Left ventricle myocardium inferior (tissue), 1 donor: ENCODE measurements at regions not wholly inside any gene's neighbourhood (a gene's known extent, or its start where the extent isn't known, plus 50 kb on each side); places are given as distances from the start of the nearest gene placed in this dataset.
A peak's percentile ranks its signal among the peaks of the same experiment; 100 is the strongest.
"Not testable (repeated sequence)": the region's sequence is repeated elsewhere in the genome, so short reads cannot be mapped to it uniquely, and the experiment has no call there.

Experiments
- DNase-seq: peaks from one replicate; pipeline ENCODE4 v3.0.0-alpha.2; 2020
- H3K27ac ChIP-seq: fragments of 200-600 bp; replicated peaks from 2 replicates; pipeline ENCODE4 v1.8.0; 2021
- H3K27me3 ChIP-seq: fragments of 200-600 bp; 2 replicates; pipeline ENCODE4 v1.8.0; 2021; ENCODE audit warnings: low read depth
- H3K36me3 ChIP-seq: fragments of 200-600 bp; 2 replicates; pipeline ENCODE4 v1.8.0; 2021
- H3K4me1 ChIP-seq: fragments of 200-600 bp; 2 replicates; pipeline ENCODE4 v1.8.0; 2021
- H3K4me3 ChIP-seq: fragments of 200-600 bp; 2 replicates; pipeline ENCODE4 v1.8.0; 2021; ENCODE audit warnings: mild to moderate bottlenecking, moderate library complexity
- H3K9me3 ChIP-seq: fragments of 200-600 bp; replicated peaks from 2 replicates; pipeline ENCODE4 v1.8.0; 2021
- CTCF ChIP-seq: fragments of 200-600 bp; IDR thresholded peaks from 2 replicates; pipeline ENCODE4 v1.8.0; 2021; ENCODE audit warnings: antibody characterized with exemption, mild to moderate bottlenecking, borderline replicate concordance
- intact Hi-C: fragments of 100-400 bp; cut with micrococcal nuclease; formaldehyde crosslinking; loops from one replicate; pipeline ENCODE4 v1.11.0; 2022
- donor health status: DM: no; HTN: yes; CAD: no; lungs with severe emphysema.

GRCh38 chr1:223951551-223951950 is 105.8 kb upstream of the TP53BP2 start:
- intact Hi-C loops, H3K27ac ChIP-seq, H3K9me3 ChIP-seq, H3K27me3 ChIP-seq, H3K4me1 ChIP-seq, H3K4me3 ChIP-seq, H3K36me3 ChIP-seq, DNase-seq: not testable (repeated sequence)

- DNase-seq, H3K9me3 ChIP-seq, H3K4me1 ChIP-seq, H3K27ac ChIP-seq, H3K36me3 ChIP-seq, intact Hi-C loops, H3K27me3 ChIP-seq, H3K4me3 ChIP-seq: not testable (repeated sequence)
These were observed 104.2 kb upstream of the TP53BP2 start for GRCh38 chr1:223949944-223950343.

GRCh38 chr1:223948041-223948440 is 102.3 kb upstream of the TP53BP2 start:
- H3K4me1 ChIP-seq, intact Hi-C loops, H3K9me3 ChIP-seq, H3K4me3 ChIP-seq, H3K27me3 ChIP-seq, H3K27ac ChIP-seq, H3K36me3 ChIP-seq, DNase-seq: not testable (repeated sequence)

- DNase-seq, H3K36me3 ChIP-seq, H3K27ac ChIP-seq, H3K4me1 ChIP-seq, H3K4me3 ChIP-seq, H3K9me3 ChIP-seq, intact Hi-C loops, H3K27me3 ChIP-seq: not testable (repeated sequence)
These were observed 90.8 kb upstream of the TP53BP2 start for GRCh38 chr1:223936592-223936991.

- H3K4me1 ChIP-seq, H3K36me3 ChIP-seq, H3K27ac ChIP-seq, H3K27me3 ChIP-seq, H3K4me3 ChIP-seq, intact Hi-C loops, DNase-seq, H3K9me3 ChIP-seq: not testable (repeated sequence)
These were observed 85.7 kb upstream of the TP53BP2 start for GRCh38 chr1:223931476-223931875.

- H3K27me3 ChIP-seq, intact Hi-C loops, H3K27ac ChIP-seq, H3K4me1 ChIP-seq, H3K36me3 ChIP-seq, H3K4me3 ChIP-seq, H3K9me3 ChIP-seq: not testable (repeated sequence)
- TF ChIP-seq CTCF = peak; percentile 40
- peak; percentile 29 for DNase-seq
These were observed 75.1 kb upstream of the TP53BP2 start for GRCh38 chr1:223920805-223921204.

GRCh38 chr1:223915476-223915875 is 69.7 kb upstream of the TP53BP2 start:
- H3K4me3 ChIP-seq, H3K36me3 ChIP-seq, H3K9me3 ChIP-seq, H3K27ac ChIP-seq, H3K4me1 ChIP-seq, DNase-seq, intact Hi-C loops, H3K27me3 ChIP-seq: not testable (repeated sequence)

GRCh38 chr1:223913715-223914114 is 68.0 kb upstream of the TP53BP2 start:
- H3K27me3 ChIP-seq, H3K4me1 ChIP-seq, H3K36me3 ChIP-seq, intact Hi-C loops, H3K27ac ChIP-seq, H3K4me3 ChIP-seq, H3K9me3 ChIP-seq, DNase-seq: not testable (repeated sequence)

GRCh38 chr1:223907943-223908587 is 62.3 kb upstream of the TP53BP2 start:
- H3K36me3 ChIP-seq, H3K4me3 ChIP-seq, H3K27me3 ChIP-seq, DNase-seq, H3K9me3 ChIP-seq, intact Hi-C loops, H3K27ac ChIP-seq, H3K4me1 ChIP-seq: not testable (repeated sequence)
- peak; percentile 59 for TF ChIP-seq CTCF

- H3K27me3 ChIP-seq, H3K9me3 ChIP-seq, H3K36me3 ChIP-seq, H3K27ac ChIP-seq, intact Hi-C loops, H3K4me3 ChIP-seq, H3K4me1 ChIP-seq, DNase-seq: not testable (repeated sequence)
These were observed 57.5 kb upstream of the TP53BP2 start for GRCh38 chr1:223903221-223903620.

- intact Hi-C loops, DNase-seq: not testable (repeated sequence)
These were observed 54.0 kb upstream of the TP53BP2 start for GRCh38 chr1:223899775-223900174.

GRCh38 chr1:223897097-223897496 is 51.4 kb upstream of the TP53BP2 start:
- H3K36me3 ChIP-seq, H3K27ac ChIP-seq, H3K4me3 ChIP-seq, DNase-seq, H3K4me1 ChIP-seq, H3K27me3 ChIP-seq, H3K9me3 ChIP-seq, intact Hi-C loops: not testable (repeated sequence)

More at GRCh38 chr1:223899775-223900174, 54.0 kb upstream of the TP53BP2 start:
- not testable (repeated sequence) for H3K27ac ChIP-seq, H3K4me1 ChIP-seq, H3K9me3 ChIP-seq, H3K4me3 ChIP-seq, H3K36me3 ChIP-seq, H3K27me3 ChIP-seq
